ENCODE measurements at regions not wholly inside any gene's neighbourhood (a gene's known extent, or its start where the extent isn't known, plus 50 kb on each side); places are given as distances from the start of the nearest gene placed in this dataset.
A peak's percentile ranks its signal among the peaks of the same experiment; 100 is the strongest.

- no peaks in the 10 kb centered on the region for H3K36me3 ChIP-seq
- H3K9me3 ChIP-seq = no peaks in the 10 kb centered on the region
- H3K27ac ChIP-seq = peak overlapping the region in 2 of 4 donors; percentile 62 to 68
- no peak for DNase-seq
- WGBS, 2 donors = 64 to 67% methylated on average over 3 of the region's 3 CpGs
- intact Hi-C loops (cut with DNase I) = no loop called here
- H3K27me3 ChIP-seq = peaks cover 0 to 3% (median 0%) of the 10 kb centered on the region in 4 donors
- H3K4me1 ChIP-seq = peaks cover 0 to 7% (median 0%) of the 10 kb centered on the region in 3 donors
- no peak for TF ChIP-seq POLR2A (IDR thresholded peaks at IDR 0.05)
- no peak for TF ChIP-seq CTCF (IDR thresholded peaks at IDR 0.05)
- H3K4me3 ChIP-seq = no peak overlapping the region
These were observed 150.3 kb upstream of the E2F8 start for GRCh38 chr11:19391026-19391425.

GRCh38 chr11:19389787-19390303 is 149.1 kb upstream of the E2F8 start:
- TF ChIP-seq CTCF (IDR thresholded peaks at IDR 0.05) (no peak), POLR2A (IDR thresholded peaks at IDR 0.05) (no peak)
- 61 to 70% methylated on average over 3 of the region's 3 CpGs for WGBS, 2 donors
- Histone ChIP-seq H3K4me1 (peaks cover 0 to 7% (median 0%) of the 10 kb centered on the region in 3 donors), H3K36me3 (no peaks in the 10 kb centered on the region), H3K9me3 (no peaks in the 10 kb centered on the region), H3K27ac (peak overlapping the region in 2 of 4 donors; percentile 62 to 68), H3K27me3 (peaks cover 0 to 3% (median 0%) of the 10 kb centered on the region in 4 donors), H3K4me3 (no peak overlapping the region)
- intact Hi-C loops (cut with DNase I) = no loop called here
- DNase-seq = no peak

- H3K4me3 ChIP-seq = no peak overlapping the region
These were observed 141.4 kb upstream of the E2F8 start for GRCh38 chr11:19382131-19382611.

DNA sequence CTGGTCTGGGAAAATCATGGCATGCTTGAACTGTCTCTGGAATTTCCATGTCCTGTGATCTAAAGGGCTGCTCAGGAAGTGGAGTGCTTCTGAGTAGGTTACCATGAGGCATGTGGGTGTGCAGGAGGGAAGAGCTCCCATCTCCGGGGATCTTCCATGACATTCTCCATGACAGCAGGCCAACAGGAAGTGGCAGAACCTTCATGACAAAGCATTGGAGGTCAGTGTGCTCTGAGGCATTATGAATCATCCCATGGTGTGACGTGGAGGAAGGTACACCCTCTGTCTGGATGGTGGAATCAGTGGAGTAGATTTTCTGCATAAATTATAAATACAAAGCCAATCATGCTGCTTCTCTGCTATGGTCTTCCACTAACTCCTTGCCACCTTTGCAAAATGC is 139.6 kb upstream of the E2F8 start:
- 23 to 33% methylated on average over 2 of the region's 2 CpGs for WGBS, 2 donors
- intact Hi-C loops (cut with DNase I) = no loop called here
- no peak overlapping the region for H3K27ac ChIP-seq
- no peaks in the 10 kb centered on the region for H3K36me3 ChIP-seq
- TF ChIP-seq CTCF (IDR thresholded peaks at IDR 0.05) (no peak), POLR2A (IDR thresholded peaks at IDR 0.05) (no peak)
- DNase-seq = no peak
- H3K4me3 ChIP-seq = no peak overlapping the region
- H3K27me3 ChIP-seq = peaks cover 0 to 47% (median 0%) of the 10 kb centered on the region in 4 donors
- H3K4me1 ChIP-seq = peaks cover 0 to 5% (median 0%) of the 10 kb centered on the region in 3 donors
- no peaks in the 10 kb centered on the region for H3K9me3 ChIP-seq

More at GRCh38 chr11:19382131-19382611, 141.4 kb upstream of the E2F8 start:
- TF ChIP-seq POLR2A (IDR thresholded peaks at IDR 0.05) (no peak), CTCF (IDR thresholded peaks at IDR 0.05) (no peak)
- no peak overlapping the region for H3K27ac ChIP-seq
- no peaks in the 10 kb centered on the region for H3K9me3 ChIP-seq
- H3K27me3 ChIP-seq = peaks cover 0 to 50% (median 0%) of the 10 kb centered on the region in 4 donors
- DNase-seq = no peak
- no peaks in the 10 kb centered on the region for H3K36me3 ChIP-seq
- WGBS, 2 donors = 36 to 61% methylated on average over 13 to 14 of the region's 16 CpGs
- intact Hi-C loops (cut with DNase I) = no loop called here
- peaks cover 0 to 5% (median 0%) of the 10 kb centered on the region in 3 donors for H3K4me1 ChIP-seq

DNA sequence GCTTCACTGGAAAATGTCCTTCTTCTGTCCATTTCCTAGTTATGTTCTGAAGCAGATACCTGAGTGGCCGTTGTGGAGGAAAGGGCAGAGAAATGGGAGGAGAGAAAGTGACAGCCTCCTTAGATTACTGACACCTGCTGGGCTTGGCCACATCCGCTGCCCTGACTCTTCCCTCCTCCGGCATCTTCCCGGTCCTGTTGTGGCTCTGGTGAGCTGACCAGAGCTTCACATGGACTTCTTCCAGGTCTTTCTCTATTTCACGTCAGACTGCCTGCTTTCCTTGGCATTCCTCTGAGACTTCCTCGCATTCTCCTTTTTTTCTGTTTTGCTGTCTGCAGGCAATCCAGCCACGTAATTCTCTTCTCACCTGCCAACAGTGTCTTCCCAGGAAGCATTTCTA is 138.7 kb upstream of the E2F8 start:
- DNase-seq = no peak
- WGBS, 2 donors = 48 to 69% methylated on average over 7 of the region's 7 CpGs
- Histone ChIP-seq H3K27me3 (peaks cover 0 to 52% (median 0%) of the 10 kb centered on the region in 4 donors), H3K9me3 (no peaks in the 10 kb centered on the region), H3K27ac (no peak overlapping the region), H3K4me1 (peaks cover 0 to 5% (median 0%) of the 10 kb centered on the region in 3 donors), H3K36me3 (no peaks in the 10 kb centered on the region), H3K4me3 (no peak overlapping the region)
- TF ChIP-seq POLR2A (IDR thresholded peaks at IDR 0.05) (no peak), CTCF (IDR thresholded peaks at IDR 0.05) (no peak)
- intact Hi-C loops (cut with DNase I) = no loop called here

All from esophagus squamous epithelium (tissue), 5 donors.